SK-N-SH (cell line): ENCODE measurements at regions not wholly inside any gene's neighbourhood (a gene's known extent, or its start where the extent isn't known, plus 50 kb on each side); places are given as distances from the start of the nearest gene placed in this dataset.

Experiments
- CTCF ChIA-PET: fragments of 300-600, 350-600 bp; formaldehyde crosslinking; extraction: SDS; loops from one replicate; lab custom pipeline; 2021; lab: Yijun Ruan, JAX
- POLR2A ChIA-PET: fragments of 350-600 bp; sonication (Branson Sonifier 250); formaldehyde crosslinking; extraction: SDS; loops from one replicate; lab custom pipeline; 2020; ENCODE audit warnings: antibody characterized with exemption, inconsistent platforms; lab: Yijun Ruan, JAX
- DNase-seq: peaks from one replicate; pipeline ENCODE4 v3.0.0; 2012
- H2AFZ ChIP-seq: fragments of 200-600 bp; sonication (generic); 2 replicates; pipeline ENCODE4 v1.8.1; 2016; ENCODE audit warnings: antibody characterized with exemption, mild to moderate bottlenecking, low read depth
- H3F3A ChIP-seq: fragments of 200-600 bp; sonication (generic); replicated peaks from 2 replicates; pipeline ENCODE3; 2016; ENCODE audit warnings: antibody characterized with exemption, mild to moderate bottlenecking; ENCODE audit not compliant: insufficient read depth
- H3K27ac ChIP-seq, 2 experiments: fragments of 200-500 bp in 1 of 2; fragments of 200-600 bp in 1 of 2; sonication (Bioruptor generic) in 1 of 2; sonication (generic), shearing (Covaris generic) in 1 of 2; 2 replicates each; pipeline versions ENCODE4 v1.5.1 to v1.6.1; 2014 to 2016; ENCODE audit warnings: low read depth in 2 of 2, inconsistent platforms in 1 of 2, low read length in 1 of 2, mild to moderate bottlenecking in 1 of 2, mixed read lengths in 1 of 2
- H3K27me3 ChIP-seq: fragments of 200-600 bp; sonication (generic), shearing (Covaris generic); 2 replicates; pipeline ENCODE4 v1.6.1; 2016; ENCODE audit warnings: mixed run types; ENCODE audit not compliant: insufficient read depth
- H3K36me3 ChIP-seq, 2 experiments: fragments of 200-500 bp in 1 of 2; fragments of 200-600 bp in 1 of 2; sonication (Bioruptor generic) in 1 of 2; sonication (generic) in 1 of 2; replicated peaks in 1 of 2; 2 replicates each; pipeline versions ENCODE3 to v1.5.1; 2014 to 2016; ENCODE audit warnings: low read length in 1 of 2, mild to moderate bottlenecking in 1 of 2; ENCODE audit not compliant: insufficient read depth in 2 of 2, control insufficient read depth in 1 of 2
- H3K4me1 ChIP-seq, 2 experiments: fragments of 200-500 bp in 1 of 2; fragments of 200-600 bp in 1 of 2; sonication (Bioruptor generic) in 1 of 2; sonication (generic), shearing (Covaris generic) in 1 of 2; 2 replicates each; pipeline versions ENCODE4 v1.5.1 to v1.6.1; 2014 to 2016; ENCODE audit warnings: low read depth in 1 of 2, low read length in 1 of 2, mixed run types in 1 of 2; ENCODE audit not compliant: insufficient read depth in 2 of 2, control insufficient read depth in 1 of 2
- H3K4me2 ChIP-seq: fragments of 200-600 bp; sonication (generic), shearing (Covaris generic); 2 replicates; pipeline ENCODE4 v1.6.1; 2017; ENCODE audit warnings: mixed run types
- H3K4me3 ChIP-seq, 2 experiments: fragments of 200-500 bp in 1 of 2; fragments of 200-600 bp in 1 of 2; sonication (Bioruptor generic) in 1 of 2; sonication (generic), shearing (Covaris generic) in 1 of 2; 2 replicates each; pipeline versions ENCODE4 v1.5.1 to v1.8.1; 2014 to 2016; ENCODE audit warnings: low read depth in 2 of 2, inconsistent platforms in 1 of 2, low read length in 1 of 2, mild to moderate bottlenecking in 1 of 2, mixed read lengths in 1 of 2, moderate library complexity in 1 of 2
- H3K79me2 ChIP-seq: fragments of 200-600 bp; sonication (generic); 2 replicates; pipeline ENCODE4 v1.8.1; 2017; ENCODE audit warnings: mild to moderate bottlenecking; ENCODE audit not compliant: insufficient read depth
- H3K9ac ChIP-seq: fragments of 200-600 bp; sonication (generic); 2 replicates; pipeline ENCODE4 v1.6.1; 2017; ENCODE audit warnings: mixed run types
- H3K9me2 ChIP-seq: fragments of 200-600 bp; sonication (generic); 2 replicates; pipeline ENCODE4 v1.6.1; 2017; ENCODE audit warnings: mixed run types
- H3K9me3 ChIP-seq: fragments of 200-600 bp; sonication (generic); 2 replicates; pipeline ENCODE4 v1.6.1; 2017; ENCODE audit warnings: mixed run types, mild to moderate bottlenecking, moderate library complexity
- H4K20me1 ChIP-seq: fragments of 200-600 bp; sonication (generic); 2 replicates; pipeline ENCODE4 v1.6.1; 2017; ENCODE audit warnings: mild to moderate bottlenecking, mixed run types; ENCODE audit not compliant: insufficient read depth
- CTCF ChIP-seq: fragments of 200-600 bp; sonication (generic); IDR thresholded peaks from 2 replicates; pipeline ENCODE4 v1.6.1; 2017; ENCODE audit warnings: antibody characterized with exemption, mild to moderate bottlenecking, moderate library complexity
- ELF1 ChIP-seq: IDR thresholded peaks from 2 replicates; pipeline ENCODE4 v1.4.0; 2012
- EP300 ChIP-seq, 2 experiments: IDR thresholded peaks; 2 replicates each; pipeline versions ENCODE4 v1.4.0 to v1.6.1; 2012; ENCODE audit warnings: borderline replicate concordance in 1 of 2, low read depth in 1 of 2, low read length in 1 of 2
- EZH2phosphoT487 ChIP-seq: fragments of 200-600 bp; sonication (generic); IDR thresholded peaks from 2 replicates; pipeline ENCODE4 v1.6.1; 2017; ENCODE audit warnings: low read depth, mixed run types, mild to moderate bottlenecking, antibody characterized with exemption, moderate library complexity, borderline replicate concordance
- FOXJ3 ChIP-seq: sonication (generic); formaldehyde crosslinking; IDR thresholded peaks from 2 replicates; pipeline ENCODE4 v1.5.1; 2020; ENCODE audit warnings: mild to moderate bottlenecking, missing genetic modification reagents
- GABPA ChIP-seq: IDR thresholded peaks from 2 replicates; pipeline ENCODE4 v1.4.0; 2012; ENCODE audit warnings: low read depth, mild to moderate bottlenecking
- GATA2 ChIP-seq: sonication (generic); formaldehyde crosslinking; IDR thresholded peaks from 2 replicates; pipeline ENCODE4 v1.5.0; 2020; ENCODE audit warnings: mild to moderate bottlenecking, missing genetic modification reagents
- IRF3 ChIP-seq: fragments of 150-350 bp; IDR thresholded peaks from 2 replicates; pipeline ENCODE4 v1.6.1; 2016; ENCODE audit warnings: mild to moderate bottlenecking, low read depth, low read length
- MXI1 ChIP-seq: IDR thresholded peaks from 2 replicates; pipeline ENCODE4 v1.6.1; 2012; ENCODE audit warnings: mild to moderate bottlenecking, low read depth, low read length, improper control_type of control experiment
- PBX3 ChIP-seq: IDR thresholded peaks from 2 replicates; pipeline ENCODE4; 2012
- POLR2AphosphoS5 ChIP-seq: IDR thresholded peaks from 2 replicates; pipeline ENCODE4 v1.6.1; 2012; ENCODE audit warnings: low read depth, low read length
- RAD21 ChIP-seq: IDR thresholded peaks from 2 replicates; pipeline ENCODE4 v1.6.1; 2012; ENCODE audit warnings: mild to moderate bottlenecking, low read length
- RXRA ChIP-seq: IDR thresholded peaks from 2 replicates; pipeline ENCODE4 v1.4.0; 2012; ENCODE audit warnings: low read depth, mild to moderate bottlenecking, borderline replicate concordance
- SIN3A ChIP-seq: IDR thresholded peaks from 2 replicates; pipeline ENCODE4 v1.6.1; 2012; ENCODE audit warnings: low read depth, mild to moderate bottlenecking, low read length, moderate library complexity, borderline replicate concordance
- SMC3 ChIP-seq: IDR thresholded peaks from 2 replicates; pipeline ENCODE4 v1.6.1; 2012; ENCODE audit warnings: low read depth, low read length, improper control_type of control experiment
- TCF12 ChIP-seq: IDR thresholded peaks from 2 replicates; pipeline ENCODE4 v1.4.0; 2012
- YY1 ChIP-seq: IDR thresholded peaks from 2 replicates; pipeline ENCODE4 v1.4.0; 2012; ENCODE audit warnings: low read depth, mild to moderate bottlenecking
- ZBTB33 ChIP-seq: IDR thresholded peaks from 2 replicates; pipeline ENCODE4 v1.4.0; 2012; ENCODE audit warnings: low read depth, borderline replicate concordance
- WGBS: methylation state at CpG from one replicate; pipeline ENCODE4 v1.1.6; 2017; ENCODE audit warnings: low lambda C conversion rate; 5-methylcytosine and 5-hydroxymethylcytosine counted together

- TF ChIP-seq CTCF (no peak), MXI1 (no peak), GATA2 (no peak), YY1 (no peak), EP300 (IDR thresholded peaks at IDR 0.05; ENCODE audit: borderline replicate concordance in 1 of 2, low read depth in 1 of 2, low read length in 1 of 2) (no peak), RAD21 (no peak), FOXJ3 (CRISPR knock-in tag) (no peak), GABPA (no peak), SMC3 (no peak), PBX3 (no peak), IRF3 (no peak), POLR2AphosphoS5 (no peak)
- Histone ChIP-seq H3K9ac (no peak overlapping the region), H3K4me2 (0 out of 2 replicates have a peak overlapping the region, but pooled peaks have one; percentile 70), H3K27me3 (no peaks in the 10 kb centered on the region), H4K20me1 (no peaks in the 10 kb centered on the region), H3K4me3 (no peak overlapping the region), H3F3A (peaks cover 26% of the 10 kb centered on the region), H3K79me2 (no peaks in the 10 kb centered on the region), H3K4me1 (peaks cover 0 to 15% of the 10 kb centered on the region in 2 experiments; a peak in 1 of 4 replicates), H3K27ac (peak overlapping the region; percentile 74 to 95; a peak in 3 of 4 replicates), H2AFZ (no peak overlapping the region), H3K9me2 (no peaks in the 10 kb centered on the region), H3K36me3 (no peaks in the 10 kb centered on the region), H3K9me3 (no peaks in the 10 kb centered on the region)
- ChIA-PET CTCF (interaction anchor here (1.0 kb wide), 1 partner anchor 8 kb away, joined by 3 read pairs; no protein-coding TSS in a partner anchor), POLR2A (no interaction called here)
- DNase-seq = no peak
These were observed 296.8 kb upstream of the ZNF521 start for GRCh38 chr18:25648716-25649260.

GRCh38 chr18:25647404-25647803 lies 295.4 kb upstream of the ZNF521 start:
- Histone ChIP-seq H3K79me2 (no peaks in the 10 kb centered on the region), H3K9ac (no peak overlapping the region), H3K36me3 (no peaks in the 10 kb centered on the region), H3K9me2 (no peaks in the 10 kb centered on the region), H3K4me1 (peaks cover 0 to 15% of the 10 kb centered on the region in 2 experiments; a peak in 1 of 4 replicates), H3K4me3 (no peak overlapping the region), H3K9me3 (no peaks in the 10 kb centered on the region), H3K27me3 (no peaks in the 10 kb centered on the region), H3K27ac (no peak overlapping the region), H4K20me1 (no peaks in the 10 kb centered on the region), H3F3A (peaks cover 26% of the 10 kb centered on the region), H3K4me2 (no peak overlapping the region), H2AFZ (no peak overlapping the region)
- ChIA-PET POLR2A (no interaction called here), CTCF (interaction anchor here (0.8 kb wide), 1 partner anchor 9 kb away, joined by 5 read pairs; no protein-coding TSS in a partner anchor)
- no peak for TF ChIP-seq RXRA
- no peak for TF ChIP-seq SIN3A
- TF ChIP-seq GATA2 = no peak
- no peak for TF ChIP-seq YY1
- TF ChIP-seq EZH2phosphoT487 = no peak
- no peak for TF ChIP-seq ZBTB33
- TF ChIP-seq TCF12 = no peak
- no peak for TF ChIP-seq ELF1
- 86% methylated on average over 3 of the region's 3 CpGs for WGBS
- DNase-seq = no peak
